Neutrophil (primary cell): ENCODE measurements at regions not wholly inside any gene's neighbourhood (a gene's known extent, or its start where the extent isn't known, plus 50 kb on each side); places are given as distances from the start of the nearest gene placed in this dataset.

Experiments
- H3K27ac ChIP-seq: fragments of 200-600 bp; sonication (generic); 2 replicates; pipeline ENCODE4 v1.5.1; 2016; ENCODE audit warnings: mild to moderate bottlenecking, moderate library complexity
- H3K27me3 ChIP-seq: fragments of 200-600 bp; sonication (generic); 2 replicates; pipeline ENCODE4 v1.6.0; 2016; ENCODE audit warnings: mild to moderate bottlenecking
- H3K36me3 ChIP-seq: fragments of 200-600 bp; sonication (generic); 2 replicates; pipeline ENCODE4 v1.5.1; 2017
- H3K4me1 ChIP-seq, 2 experiments: fragments of 200-600 bp in 1 of 2; sonication (generic) in 1 of 2; 1 replicate in 1 of 2; 2 replicates in 1 of 2; pipeline versions ENCODE4 v1.5.1 to v1.6.1; 2013 to 2016; ENCODE audit warnings: low read depth in 1 of 2, low read length in 1 of 2, mild to moderate bottlenecking in 1 of 2, moderate library complexity in 1 of 2; ENCODE audit not compliant: control insufficient read depth in 1 of 2, insufficient read depth in 1 of 2
- H3K4me3 ChIP-seq, 2 experiments: fragments of 200-600 bp in 1 of 2; sonication (generic) in 1 of 2; 1 replicate in 1 of 2; 2 replicates in 1 of 2; pipeline ENCODE4 v1.5.1; 2013 to 2016; ENCODE audit warnings: low read depth in 1 of 2, low read length in 1 of 2, mild to moderate bottlenecking in 1 of 2, moderate library complexity in 1 of 2
- H3K9me3 ChIP-seq: fragments of 200-600 bp; sonication (generic); 2 replicates; pipeline ENCODE4 v1.5.1; 2016
- TF ChIP-seq, protein P1 (sequence below): fragments of 200-600 bp; sonication (generic); IDR thresholded peaks from 2 replicates; pipeline ENCODE4 v1.5.1; 2016; ENCODE audit warnings: antibody characterized with exemption

DNA sequence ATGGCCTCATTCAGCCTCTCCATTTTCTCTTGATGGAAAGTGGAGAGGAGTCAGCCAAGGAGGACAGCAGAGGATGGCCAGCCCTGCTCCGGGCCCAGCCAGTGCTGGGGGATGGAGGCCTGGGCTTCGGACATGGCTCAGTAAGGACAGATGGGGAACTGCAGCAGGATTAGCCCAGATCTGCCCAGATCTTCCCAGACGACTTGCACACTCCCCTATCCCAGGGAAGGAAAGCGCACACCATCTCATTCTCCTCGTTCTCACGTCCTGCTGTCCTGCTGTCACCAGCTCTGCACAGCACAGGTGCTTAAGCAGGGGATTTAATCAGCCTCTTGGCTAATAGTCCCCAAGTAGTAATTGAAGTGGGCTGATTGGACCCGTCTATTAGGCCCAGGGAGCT, 100.2 kb upstream of the SDK2 start:
- Histone ChIP-seq H3K27ac (no peak overlapping the region), H3K27me3 (peaks cover 22% of the 10 kb centered on the region), H3K4me3 (no peak overlapping the region), H3K36me3 (no peaks in the 10 kb centered on the region), H3K4me1 (peaks cover 14 to 24% of the 10 kb centered on the region in 2 experiments), H3K9me3 (no peaks in the 10 kb centered on the region)
- TF ChIP-seq, protein P1, sequence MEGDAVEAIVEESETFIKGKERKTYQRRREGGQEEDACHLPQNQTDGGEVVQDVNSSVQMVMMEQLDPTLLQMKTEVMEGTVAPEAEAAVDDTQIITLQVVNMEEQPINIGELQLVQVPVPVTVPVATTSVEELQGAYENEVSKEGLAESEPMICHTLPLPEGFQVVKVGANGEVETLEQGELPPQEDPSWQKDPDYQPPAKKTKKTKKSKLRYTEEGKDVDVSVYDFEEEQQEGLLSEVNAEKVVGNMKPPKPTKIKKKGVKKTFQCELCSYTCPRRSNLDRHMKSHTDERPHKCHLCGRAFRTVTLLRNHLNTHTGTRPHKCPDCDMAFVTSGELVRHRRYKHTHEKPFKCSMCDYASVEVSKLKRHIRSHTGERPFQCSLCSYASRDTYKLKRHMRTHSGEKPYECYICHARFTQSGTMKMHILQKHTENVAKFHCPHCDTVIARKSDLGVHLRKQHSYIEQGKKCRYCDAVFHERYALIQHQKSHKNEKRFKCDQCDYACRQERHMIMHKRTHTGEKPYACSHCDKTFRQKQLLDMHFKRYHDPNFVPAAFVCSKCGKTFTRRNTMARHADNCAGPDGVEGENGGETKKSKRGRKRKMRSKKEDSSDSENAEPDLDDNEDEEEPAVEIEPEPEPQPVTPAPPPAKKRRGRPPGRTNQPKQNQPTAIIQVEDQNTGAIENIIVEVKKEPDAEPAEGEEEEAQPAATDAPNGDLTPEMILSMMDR: no peak

DNA sequence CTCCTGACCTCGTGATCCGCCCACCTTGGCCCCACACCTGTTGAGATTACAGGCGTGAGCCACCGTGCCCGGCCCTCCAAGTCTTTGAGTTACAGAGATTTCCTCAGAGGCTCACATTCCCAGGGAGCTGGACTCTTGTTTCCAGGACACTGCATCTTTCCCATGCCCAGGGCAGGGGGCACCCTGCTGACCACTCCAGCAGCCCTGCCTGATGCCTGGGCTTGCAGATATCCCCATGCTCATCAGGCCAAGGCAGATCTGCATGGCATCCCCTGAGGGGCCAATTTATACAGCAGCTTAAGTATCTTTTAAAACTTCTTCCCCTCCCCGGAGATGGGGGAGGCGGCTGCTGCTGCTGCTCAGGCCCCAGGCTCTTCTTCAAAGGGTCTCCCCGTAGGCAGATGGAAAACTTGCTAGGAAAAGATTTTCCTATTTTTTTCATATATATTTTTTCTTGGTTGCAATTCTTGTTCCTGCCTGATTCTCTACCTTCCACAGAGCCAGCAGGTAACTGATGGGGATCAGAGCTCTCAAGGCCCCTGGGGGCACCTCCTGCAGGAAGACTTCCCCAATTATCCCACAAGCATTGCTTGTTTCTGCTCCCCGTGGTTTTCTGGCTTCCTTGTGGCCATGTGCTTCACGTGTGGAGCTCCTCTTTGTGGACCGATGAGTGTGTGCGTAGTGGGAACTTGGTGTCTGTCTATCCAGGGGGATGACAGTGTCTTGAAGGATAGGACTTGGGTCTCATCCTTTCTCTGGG, 102.2 kb upstream of the SDK2 start:
- H3K27me3 ChIP-seq: peaks cover 22% of the 10 kb centered on the region
- H3K4me3 ChIP-seq: no peak overlapping the region
- H3K36me3 ChIP-seq: no peaks in the 10 kb centered on the region
- H3K27ac ChIP-seq: no peak overlapping the region
- TF ChIP-seq, protein P1: no peak
- peaks cover 0 to 7% of the 10 kb centered on the region in 2 experiments for H3K4me1 ChIP-seq
- H3K9me3 ChIP-seq: no peaks in the 10 kb centered on the region

DNA sequence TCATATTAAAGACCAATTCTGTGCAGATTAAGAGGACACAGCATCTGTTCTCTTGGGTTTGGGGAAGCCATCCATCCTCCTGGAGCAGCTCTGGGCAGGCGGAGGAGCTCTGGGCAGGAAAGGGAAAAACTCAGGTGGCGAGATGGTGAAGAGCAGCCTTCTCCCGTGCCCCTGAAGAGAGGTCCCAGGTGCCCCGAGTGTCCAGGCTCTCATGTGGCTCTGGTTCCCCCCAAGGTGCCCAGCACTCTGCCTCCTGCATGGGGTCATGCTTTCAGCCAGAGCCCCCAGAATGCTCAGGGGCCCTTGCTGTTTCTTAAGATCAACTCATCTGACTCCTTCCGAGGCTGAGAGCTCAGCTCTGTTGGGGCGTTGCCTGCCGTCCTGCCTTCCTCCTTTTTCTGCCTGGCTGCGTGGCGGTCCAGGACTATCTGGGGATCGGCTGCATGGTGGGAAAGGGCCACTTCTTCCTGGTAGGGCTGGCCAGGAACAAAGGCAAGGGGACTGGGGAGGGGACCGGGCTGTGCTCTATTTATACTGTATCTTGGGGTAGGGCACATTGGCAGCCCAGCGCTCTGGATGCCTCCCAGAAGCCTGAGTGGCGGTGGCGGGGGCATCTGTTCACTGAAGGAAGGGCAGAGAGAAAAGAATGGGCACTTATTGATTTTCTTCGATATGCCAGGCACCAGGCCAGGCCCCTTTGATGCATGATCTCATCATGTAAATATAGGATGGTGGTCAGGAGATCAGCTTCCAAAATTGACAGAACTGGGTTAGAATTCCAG, 103.2 kb upstream of the SDK2 start:
- H3K27ac ChIP-seq: no peak overlapping the region

DNA sequence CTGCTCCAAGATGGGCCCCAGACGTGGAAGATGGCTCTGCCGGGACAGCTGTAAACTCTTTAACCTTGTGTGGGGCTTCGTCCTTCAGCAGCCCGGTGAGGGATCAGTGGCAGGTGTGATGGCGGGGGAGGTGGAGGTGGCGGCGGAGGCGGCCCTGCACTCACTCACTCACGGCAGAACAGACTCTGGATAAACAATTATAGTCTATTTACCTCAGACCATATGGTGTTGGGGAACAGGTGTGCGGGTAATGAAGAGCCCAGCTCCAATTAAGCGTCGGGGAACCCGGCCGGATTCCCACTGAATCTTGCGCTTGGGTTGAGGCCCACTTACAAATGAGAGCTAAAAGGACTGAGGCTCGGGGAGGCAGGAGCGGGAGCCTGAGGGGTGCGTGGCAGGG, 104.3 kb upstream of the SDK2 start:
- Histone ChIP-seq H3K27me3 (peaks cover 12% of the 10 kb centered on the region), H3K4me1 (peaks cover 0 to 3% of the 10 kb centered on the region in 2 experiments), H3K36me3 (no peaks in the 10 kb centered on the region), H3K4me3 (no peak overlapping the region), H3K27ac (no peak overlapping the region), H3K9me3 (no peaks in the 10 kb centered on the region)
- TF ChIP-seq, protein P1: no peak

More for the DNA sequence above, 103.2 kb upstream of the SDK2 start:
- TF ChIP-seq, protein P1: no peak
- Histone ChIP-seq H3K9me3 (no peaks in the 10 kb centered on the region), H3K27me3 (peaks cover 22% of the 10 kb centered on the region), H3K4me1 (peaks cover 0 to 7% of the 10 kb centered on the region in 2 experiments), H3K36me3 (no peaks in the 10 kb centered on the region), H3K4me3 (no peak overlapping the region)

DNA sequence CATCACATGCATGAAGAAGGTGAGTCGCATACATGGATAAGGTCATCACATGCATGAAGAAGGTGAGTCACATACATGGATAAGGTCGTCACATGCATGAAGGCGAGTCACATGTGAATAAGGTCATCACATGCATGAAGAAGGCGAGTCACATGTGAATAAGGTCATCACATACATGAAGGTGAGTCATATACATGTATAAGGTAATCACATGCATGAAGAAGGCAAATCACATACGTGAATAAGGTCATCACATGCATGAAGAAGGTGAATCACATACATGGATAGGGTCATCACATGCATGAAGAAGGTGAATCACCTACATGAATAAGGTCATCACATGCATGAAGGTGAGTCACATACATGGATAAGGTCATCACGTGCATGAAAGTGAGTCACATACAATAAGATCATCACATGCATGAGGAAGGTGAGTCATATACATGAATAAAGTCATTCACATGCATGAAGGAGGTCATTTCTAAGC, 105.1 kb upstream of the SDK2 start:
- TF ChIP-seq, protein P1: no peak
- Histone ChIP-seq H3K27me3 (peaks cover 12% of the 10 kb centered on the region), H3K27ac (no peak overlapping the region), H3K4me3 (no peak overlapping the region), H3K4me1 (no peaks in the 10 kb centered on the region), H3K9me3 (no peaks in the 10 kb centered on the region), H3K36me3 (no peaks in the 10 kb centered on the region)
